ENCODE measurements at regions not wholly inside any gene's neighbourhood (a gene's known extent, or its start where the extent isn't known, plus 50 kb on each side); places are given as distances from the start of the nearest gene placed in this dataset.

GRCh38 chr6:122063076-122063475 lies 336.4 kb upstream of the HSF2 start:
- H3K9me2 ChIP-seq (replicated peaks; ENCODE audit: low read depth, low read length) = no peaks in the 10 kb centered on the region

GRCh38 chr6:122063761-122064160 lies 335.7 kb upstream of the HSF2 start:
- Histone ChIP-seq H3K9me3 (ENCODE audit: insufficient read depth, low read depth, low read length) (no peaks in the 10 kb centered on the region), H3K4me3 (ENCODE audit: low read length, poor library complexity, severe bottlenecking) (no peak overlapping the region), H3K9me2 (replicated peaks; ENCODE audit: low read depth, low read length) (no peaks in the 10 kb centered on the region), H3K9ac (ENCODE audit: low read depth, low read length, poor library complexity, severe bottlenecking) (no peak overlapping the region), H3K27me3 (ENCODE audit: insufficient read depth, low read length, poor library complexity, severe bottlenecking) (no peaks in the 10 kb centered on the region), H2AFZ (ENCODE audit: low read length) (no peak overlapping the region), H3K79me2 (ENCODE audit: insufficient read depth, low read length) (no peaks in the 10 kb centered on the region), H4K20me1 (ENCODE audit: insufficient read depth, low read length, poor library complexity, severe bottlenecking) (no peaks in the 10 kb centered on the region), H3K4me1 (ENCODE audit: insufficient read depth, low read length, poor library complexity, severe bottlenecking) (no peaks in the 10 kb centered on the region), H3K4me2 (ENCODE audit: low read depth, low read length, poor library complexity, severe bottlenecking) (no peak overlapping the region), H3F3A (ENCODE audit: low read depth) (no peaks in the 10 kb centered on the region), H3K36me3 (ENCODE audit: insufficient read depth, low read length) (no peaks in the 10 kb centered on the region)
- TF ChIP-seq CTCF (conservative IDR thresholded peaks at IDR 0.05; ENCODE audit: low read length) = no peak
- TF ChIP-seq EZH2phosphoT487 (IDR thresholded peaks at IDR 0.05; ENCODE audit: borderline replicate concordance) = no peak

More at GRCh38 chr6:122063076-122063475, 336.4 kb upstream of the HSF2 start:
- Histone ChIP-seq H3K9me3 (ENCODE audit: insufficient read depth, low read depth, low read length) (no peaks in the 10 kb centered on the region), H4K20me1 (ENCODE audit: insufficient read depth, low read length, poor library complexity, severe bottlenecking) (no peaks in the 10 kb centered on the region), H3K4me2 (ENCODE audit: low read depth, low read length, poor library complexity, severe bottlenecking) (no peak overlapping the region), H3K4me1 (ENCODE audit: insufficient read depth, low read length, poor library complexity, severe bottlenecking) (no peaks in the 10 kb centered on the region), H3K79me2 (ENCODE audit: insufficient read depth, low read length) (no peaks in the 10 kb centered on the region), H2AFZ (ENCODE audit: low read length) (no peak overlapping the region), H3F3A (ENCODE audit: low read depth) (no peaks in the 10 kb centered on the region), H3K9ac (ENCODE audit: low read depth, low read length, poor library complexity, severe bottlenecking) (no peak overlapping the region), H3K27me3 (ENCODE audit: insufficient read depth, low read length, poor library complexity, severe bottlenecking) (no peaks in the 10 kb centered on the region), H3K4me3 (ENCODE audit: low read length, poor library complexity, severe bottlenecking) (no peak overlapping the region), H3K36me3 (ENCODE audit: insufficient read depth, low read length) (no peaks in the 10 kb centered on the region)
- no peak for TF ChIP-seq CTCF (conservative IDR thresholded peaks at IDR 0.05; ENCODE audit: low read length)
- TF ChIP-seq EZH2phosphoT487 (IDR thresholded peaks at IDR 0.05; ENCODE audit: borderline replicate concordance) = no peak

GRCh38 chr6:122066200-122066599 lies 333.3 kb upstream of the HSF2 start:
- Histone ChIP-seq H3F3A (ENCODE audit: low read depth) (no peaks in the 10 kb centered on the region), H3K4me2 (ENCODE audit: low read depth, low read length, poor library complexity, severe bottlenecking) (no peak overlapping the region), H3K36me3 (ENCODE audit: insufficient read depth, low read length) (no peaks in the 10 kb centered on the region), H2AFZ (ENCODE audit: low read length) (no peak overlapping the region), H3K9me2 (replicated peaks; ENCODE audit: low read depth, low read length) (no peaks in the 10 kb centered on the region), H3K9me3 (ENCODE audit: insufficient read depth, low read depth, low read length) (no peaks in the 10 kb centered on the region), H3K9ac (ENCODE audit: low read depth, low read length, poor library complexity, severe bottlenecking) (no peak overlapping the region), H4K20me1 (ENCODE audit: insufficient read depth, low read length, poor library complexity, severe bottlenecking) (no peaks in the 10 kb centered on the region), H3K27me3 (ENCODE audit: insufficient read depth, low read length, poor library complexity, severe bottlenecking) (no peaks in the 10 kb centered on the region), H3K4me3 (ENCODE audit: low read length, poor library complexity, severe bottlenecking) (no peak overlapping the region), H3K4me1 (ENCODE audit: insufficient read depth, low read length, poor library complexity, severe bottlenecking) (no peaks in the 10 kb centered on the region), H3K79me2 (ENCODE audit: insufficient read depth, low read length) (no peaks in the 10 kb centered on the region)
- TF ChIP-seq EZH2phosphoT487 (IDR thresholded peaks at IDR 0.05; ENCODE audit: borderline replicate concordance) (no peak), CTCF (conservative IDR thresholded peaks at IDR 0.05; ENCODE audit: low read length) (no peak)

Data from Loucy (cell line).